ENCODE measurements at regions not wholly inside any gene's neighbourhood (a gene's known extent, or its start where the extent isn't known, plus 50 kb on each side); places are given as distances from the start of the nearest gene placed in this dataset.

DNA sequence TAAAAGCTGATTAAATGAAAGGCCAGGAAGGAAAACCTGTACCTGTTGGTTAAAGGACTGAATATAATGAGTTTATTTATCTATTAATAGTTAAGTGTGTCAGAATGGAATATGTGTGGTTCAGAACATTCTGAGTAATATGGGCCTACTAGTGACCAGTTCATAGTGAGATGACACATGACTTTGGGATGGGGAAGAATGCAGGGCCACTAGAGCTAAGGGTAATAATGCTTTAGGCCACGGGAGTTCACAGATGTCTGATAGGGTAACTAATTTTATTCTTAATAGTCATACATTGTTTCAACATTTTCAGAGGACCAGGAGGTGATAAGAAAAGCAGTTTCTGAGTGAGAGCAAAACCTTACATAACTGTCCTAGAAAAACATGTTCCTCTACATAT lies 247.8 kb upstream of the OR4E1 start:
- TF ChIP-seq, protein P1, sequence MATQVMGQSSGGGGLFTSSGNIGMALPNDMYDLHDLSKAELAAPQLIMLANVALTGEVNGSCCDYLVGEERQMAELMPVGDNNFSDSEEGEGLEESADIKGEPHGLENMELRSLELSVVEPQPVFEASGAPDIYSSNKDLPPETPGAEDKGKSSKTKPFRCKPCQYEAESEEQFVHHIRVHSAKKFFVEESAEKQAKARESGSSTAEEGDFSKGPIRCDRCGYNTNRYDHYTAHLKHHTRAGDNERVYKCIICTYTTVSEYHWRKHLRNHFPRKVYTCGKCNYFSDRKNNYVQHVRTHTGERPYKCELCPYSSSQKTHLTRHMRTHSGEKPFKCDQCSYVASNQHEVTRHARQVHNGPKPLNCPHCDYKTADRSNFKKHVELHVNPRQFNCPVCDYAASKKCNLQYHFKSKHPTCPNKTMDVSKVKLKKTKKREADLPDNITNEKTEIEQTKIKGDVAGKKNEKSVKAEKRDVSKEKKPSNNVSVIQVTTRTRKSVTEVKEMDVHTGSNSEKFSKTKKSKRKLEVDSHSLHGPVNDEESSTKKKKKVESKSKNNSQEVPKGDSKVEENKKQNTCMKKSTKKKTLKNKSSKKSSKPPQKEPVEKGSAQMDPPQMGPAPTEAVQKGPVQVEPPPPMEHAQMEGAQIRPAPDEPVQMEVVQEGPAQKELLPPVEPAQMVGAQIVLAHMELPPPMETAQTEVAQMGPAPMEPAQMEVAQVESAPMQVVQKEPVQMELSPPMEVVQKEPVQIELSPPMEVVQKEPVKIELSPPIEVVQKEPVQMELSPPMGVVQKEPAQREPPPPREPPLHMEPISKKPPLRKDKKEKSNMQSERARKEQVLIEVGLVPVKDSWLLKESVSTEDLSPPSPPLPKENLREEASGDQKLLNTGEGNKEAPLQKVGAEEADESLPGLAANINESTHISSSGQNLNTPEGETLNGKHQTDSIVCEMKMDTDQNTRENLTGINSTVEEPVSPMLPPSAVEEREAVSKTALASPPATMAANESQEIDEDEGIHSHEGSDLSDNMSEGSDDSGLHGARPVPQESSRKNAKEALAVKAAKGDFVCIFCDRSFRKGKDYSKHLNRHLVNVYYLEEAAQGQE (IDR thresholded peaks at IDR 0.05; ENCODE audit: insufficient read depth in 1 of 2, low read depth in 2 of 2, low read length in 2 of 2), result no peak
- TF ChIP-seq FOXP2 (optimal IDR thresholded peaks at IDR 0.05; ENCODE audit: borderline replicate concordance, extremely low read depth, extremely low read length, insufficient read depth) (no peak), SIN3A (IDR thresholded peaks at IDR 0.05; ENCODE audit: borderline replicate concordance, insufficient read depth, low read length) (no peak), POLR2AphosphoS5 (IDR thresholded peaks at IDR 0.05; ENCODE audit: low read depth, low read length) (no peak), TAF1 (IDR thresholded peaks at IDR 0.05; ENCODE audit: borderline replicate concordance, insufficient read depth, low read length) (no peak)

Measured in PFSK-1 (cell line).